Kidney (tissue), 13 donors: ENCODE measurements at regions not wholly inside any gene's neighbourhood (a gene's known extent, or its start where the extent isn't known, plus 50 kb on each side); places are given as distances from the start of the nearest gene placed in this dataset.

ENCODE experiments used
- DNase-seq, 5 donors: peaks; one replicate each; pipeline ENCODE4 v3.0.0-alpha.2; 2013 to 2020
- FAIRE-seq: peaks from 2 replicates; lab custom pipeline; 2012; peaks lifted over from hg19 to GRCh38; lab: Jason Lieb, UNC
- H3K27ac ChIP-seq, 2 donors: one replicate each; pipeline ENCODE4 v1.7.0; 2013; ENCODE audit warnings: low read depth in 2 of 2, low read length in 2 of 2, inconsistent platforms in 1 of 2
- H3K27me3 ChIP-seq: one replicate; pipeline ENCODE4 v1.7.1; 2013; ENCODE audit warnings: low read length, inconsistent platforms; ENCODE audit not compliant: control insufficient read depth, insufficient read depth
- H3K36me3 ChIP-seq, 3 donors: one replicate each; pipeline versions ENCODE4 v1.7.0 to v1.7.1; 2013; ENCODE audit warnings: low read length in 3 of 3, control low read depth in 1 of 3, inconsistent platforms in 1 of 3; ENCODE audit not compliant: insufficient read depth in 3 of 3, control insufficient read depth in 2 of 3
- H3K4me1 ChIP-seq, 3 donors: one replicate each; pipeline versions ENCODE4 v1.7.0 to v1.7.1; 2013; ENCODE audit warnings: low read length in 3 of 3, inconsistent platforms in 1 of 3, low read depth in 1 of 3; ENCODE audit not compliant: control insufficient read depth in 2 of 3, insufficient read depth in 2 of 3
- H3K4me3 ChIP-seq, 3 donors: one replicate each; pipeline versions ENCODE4 v1.7.0 to v1.8.1; 2013; ENCODE audit warnings: low read length in 3 of 3, control low read depth in 1 of 3, inconsistent platforms in 1 of 3
- H3K9ac ChIP-seq, 3 donors: one replicate each; pipeline versions ENCODE4 v1.7.0 to v1.7.1; 2013; ENCODE audit warnings: low read length in 3 of 3, control low read depth in 1 of 3, inconsistent platforms in 1 of 3
- H3K9me3 ChIP-seq, 3 donors: one replicate each; pipeline versions ENCODE4 v1.7.0 to v1.7.1; 2013; ENCODE audit warnings: low read length in 3 of 3, control low read depth in 1 of 3, inconsistent platforms in 1 of 3; ENCODE audit not compliant: control insufficient read depth in 2 of 3, insufficient read depth in 1 of 3
- CTCF ChIP-seq: IDR thresholded peaks from 3 replicates; pipeline ENCODE4 v1.5.1; 2012; ENCODE audit warnings: mild to moderate bottlenecking, moderate library complexity, borderline replicate concordance; ENCODE audit not compliant: insufficient read depth; ENCODE audit errors: extremely low read depth
- intact Hi-C: fragments of 100-400 bp; cut with DNase I; formaldehyde crosslinking; loops from one replicate; pipeline ENCODE4 v1.11.1; 2022
- donor health status: control.
- donor health status: control.
- donor health status: control.
- donor health status: control.
- donor health status: control.
- donor health status: DM: yes; HTN: yes; CAD: no.
- donor health status: Normal renal cell carcinoma (clear cell type).

DNA sequence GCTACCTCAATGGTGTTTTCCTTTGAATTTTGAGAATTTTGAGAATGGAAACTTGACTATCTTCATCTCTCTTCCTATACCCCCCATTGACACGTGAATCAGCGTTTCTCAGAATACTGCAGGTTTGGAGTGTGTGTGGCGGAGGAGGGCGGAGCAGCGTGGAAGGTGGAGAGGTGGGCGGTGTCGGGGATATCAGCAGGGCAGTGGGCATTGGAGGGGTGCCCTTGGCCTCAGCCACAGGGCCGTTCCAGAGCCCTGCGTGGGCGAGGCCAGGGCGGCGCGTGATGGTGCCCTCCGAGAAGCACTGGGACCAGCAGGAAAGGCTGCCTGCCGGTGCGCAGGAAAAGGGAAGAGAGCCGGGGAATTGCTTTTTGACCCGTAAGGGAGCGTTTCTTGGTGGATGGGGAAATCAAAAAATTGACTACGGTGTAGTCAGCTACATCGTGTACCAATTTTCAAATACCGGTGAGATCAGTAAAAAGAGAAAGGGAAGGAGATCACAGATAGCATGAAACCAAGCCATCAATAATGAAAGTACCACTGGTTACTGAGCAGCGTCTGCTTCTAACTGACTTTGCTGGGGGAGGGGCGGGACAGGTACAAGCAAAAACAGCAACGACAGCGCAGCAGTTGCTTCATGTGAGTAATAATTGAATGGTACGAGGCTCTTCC is 82.7 kb upstream of the DUSP22 start:
- no peak for FAIRE-seq
- intact Hi-C loops: no loop called here
- DNase-seq: no peak
- Histone ChIP-seq H3K4me3 (no peak overlapping the region), H3K27me3 (no peaks in the 10 kb centered on the region), H3K9ac (no peak overlapping the region), H3K4me1 (no peaks in the 10 kb centered on the region), H3K9me3 (peaks cover 0 to 10% (median 0%) of the 10 kb centered on the region in 3 donors), H3K27ac (no peak overlapping the region), H3K36me3 (no peaks in the 10 kb centered on the region)
- no peak for TF ChIP-seq CTCF

DNA sequence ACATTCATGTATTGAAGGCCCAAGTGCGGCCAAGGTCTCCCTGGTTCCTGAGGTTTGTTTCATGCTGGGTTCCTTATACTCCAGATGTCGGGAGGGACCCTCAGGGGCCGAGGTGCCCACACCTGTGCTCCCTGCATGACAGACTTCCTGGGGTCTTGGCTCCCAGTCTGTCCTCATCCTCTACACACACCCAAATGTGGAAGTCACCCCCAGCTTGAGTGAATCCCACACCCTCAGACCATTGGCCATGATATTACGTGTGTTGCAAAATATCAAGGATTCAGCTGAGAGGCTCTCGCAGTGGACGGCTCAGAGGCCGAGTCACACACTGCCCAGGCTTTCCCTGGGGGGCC is 82.2 kb upstream of the DUSP22 start:
- H3K36me3 ChIP-seq: no peaks in the 10 kb centered on the region
- no peak for TF ChIP-seq CTCF
- H3K27ac ChIP-seq: no peak overlapping the region
- no peaks in the 10 kb centered on the region for H3K27me3 ChIP-seq
- H3K9me3 ChIP-seq: peaks cover 0 to 11% (median 0%) of the 10 kb centered on the region in 3 donors
- no peak overlapping the region for H3K9ac ChIP-seq
- FAIRE-seq (no peak), DNase-seq (no peak)
- no peak overlapping the region for H3K4me3 ChIP-seq
- intact Hi-C loops: no loop called here
- no peaks in the 10 kb centered on the region for H3K4me1 ChIP-seq

DNA sequence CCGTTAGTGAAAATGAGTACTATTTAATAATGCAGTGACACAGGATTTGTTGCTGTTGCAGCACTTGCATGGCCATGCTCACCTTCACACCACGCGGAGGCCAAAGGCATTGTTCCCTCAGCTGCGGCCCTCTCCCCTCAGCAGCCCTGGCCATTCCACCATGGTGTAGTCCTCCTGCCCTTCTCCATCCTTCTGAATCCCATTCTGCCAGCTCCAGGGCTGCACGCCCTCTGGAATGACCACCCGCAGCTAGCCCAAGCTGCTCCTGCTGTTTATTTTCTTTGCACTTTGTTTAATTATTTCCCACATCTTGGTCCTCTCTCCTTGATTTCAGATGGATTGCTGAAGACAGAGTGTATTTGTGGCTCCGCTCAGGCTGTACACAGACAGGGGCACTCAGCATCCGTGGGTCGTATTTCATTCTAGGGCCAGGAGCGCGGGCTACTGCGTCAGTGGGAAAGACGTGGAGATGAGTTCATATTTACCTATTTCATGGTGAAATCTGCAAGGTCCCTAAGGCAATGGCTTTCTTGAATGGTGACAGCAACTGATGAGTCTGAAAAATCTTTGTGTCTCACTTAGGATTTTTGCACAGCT is 81.4 kb upstream of the DUSP22 start:
- Histone ChIP-seq H3K9me3 (peaks cover 0 to 11% (median 0%) of the 10 kb centered on the region in 3 donors), H3K4me1 (no peaks in the 10 kb centered on the region), H3K9ac (no peak overlapping the region), H3K36me3 (no peaks in the 10 kb centered on the region), H3K27me3 (no peaks in the 10 kb centered on the region), H3K4me3 (no peak overlapping the region), H3K27ac (no peak overlapping the region)
- DNase-seq (no peak), FAIRE-seq (no peak)
- TF ChIP-seq CTCF: no peak
- intact Hi-C loops: no loop called here
